ENCODE measurements at regions not wholly inside any gene's neighbourhood (a gene's known extent, or its start where the extent isn't known, plus 50 kb on each side); places are given as distances from the start of the nearest gene placed in this dataset.

GRCh38 chr12:24407884-24408283 is 458.4 kb upstream of the SOX5 start:
- peak overlapping the region in 1 of 2 donors; percentile 20 for H3K27ac Mint-ChIP-seq
- 27% methylated on average over 5 of the region's 7 CpGs for WGBS (ENCODE audit: insufficient coverage)
- no peak overlapping the region for H3K4me3 ChIP-seq (ENCODE audit: low read length)

GRCh38 chr12:24404086-24404815 is 454.8 kb upstream of the SOX5 start:
- no peak overlapping the region for H3K27ac ChIP-seq (ENCODE audit: low read length)
- no peak for TF ChIP-seq CTCF (IDR thresholded peaks at IDR 0.05)
- no peaks in the 10 kb centered on the region for H3K27me3 ChIP-seq (ENCODE audit: control insufficient read depth, insufficient read depth, low read length)
- Mint-ChIP-seq H3K27me3 (ENCODE audit: low read depth in 2 of 2) (no peaks in the 10 kb centered on the region), H3K27ac (no peak overlapping the region), H3K4me3 (no peak overlapping the region), H3K9me3 (no peaks in the 10 kb centered on the region), H3K36me3 (no peaks in the 10 kb centered on the region), H3K4me1 (peaks cover 37 to 41% of the 10 kb centered on the region in 2 donors)
- no peaks in the 10 kb centered on the region for H3K9me3 ChIP-seq (ENCODE audit: control insufficient read depth, insufficient read depth, low read length)
- ATAC-seq: no peak
- H3K4me1 ChIP-seq (ENCODE audit: control insufficient read depth, insufficient read depth, low read length): peaks cover 4% of the 10 kb centered on the region
- intact Hi-C loops (cut with micrococcal nuclease): no loop called here
- no peak for DNase-seq
- no peaks in the 10 kb centered on the region for H3K36me3 ChIP-seq (ENCODE audit: control insufficient read depth, insufficient read depth, low read length)
- no peak overlapping the region for H3K4me3 ChIP-seq (ENCODE audit: low read length)
- WGBS (ENCODE audit: insufficient coverage): 99% methylated on average over 4 of the region's 6 CpGs

More at GRCh38 chr12:24407884-24408283, 458.4 kb upstream of the SOX5 start:
- H3K27me3 Mint-ChIP-seq (ENCODE audit: low read depth in 2 of 2): no peaks in the 10 kb centered on the region
- Histone ChIP-seq H3K9me3 (ENCODE audit: control insufficient read depth, insufficient read depth, low read length) (no peaks in the 10 kb centered on the region), H3K27ac (ENCODE audit: low read length) (no peak overlapping the region), H3K27me3 (ENCODE audit: control insufficient read depth, insufficient read depth, low read length) (no peaks in the 10 kb centered on the region), H3K4me1 (ENCODE audit: control insufficient read depth, insufficient read depth, low read length) (peaks cover 4% of the 10 kb centered on the region), H3K36me3 (ENCODE audit: control insufficient read depth, insufficient read depth, low read length) (no peaks in the 10 kb centered on the region)
- no peak for DNase-seq
- no peak for TF ChIP-seq CTCF (IDR thresholded peaks at IDR 0.05)
- H3K4me3 Mint-ChIP-seq: peak overlapping the region; percentile 38
- H3K9me3 Mint-ChIP-seq: no peaks in the 10 kb centered on the region
- no peak for ATAC-seq
- H3K36me3 Mint-ChIP-seq: no peaks in the 10 kb centered on the region
- intact Hi-C loops (cut with micrococcal nuclease): no loop called here
- H3K4me1 Mint-ChIP-seq: peaks cover 37 to 41% of the 10 kb centered on the region in 2 donors

- Histone ChIP-seq H3K4me1 (ENCODE audit: control insufficient read depth, insufficient read depth, low read length) (no peaks in the 10 kb centered on the region), H3K4me3 (ENCODE audit: low read length) (no peak overlapping the region), H3K36me3 (ENCODE audit: control insufficient read depth, insufficient read depth, low read length) (no peaks in the 10 kb centered on the region), H3K9me3 (ENCODE audit: control insufficient read depth, insufficient read depth, low read length) (no peaks in the 10 kb centered on the region), H3K27ac (ENCODE audit: low read length) (no peak overlapping the region), H3K27me3 (ENCODE audit: control insufficient read depth, insufficient read depth, low read length) (no peaks in the 10 kb centered on the region)
- Mint-ChIP-seq H3K4me3 (no peak overlapping the region), H3K4me1 (peaks cover 12 to 22% of the 10 kb centered on the region in 2 donors), H3K36me3 (no peaks in the 10 kb centered on the region), H3K27me3 (ENCODE audit: low read depth in 2 of 2) (no peaks in the 10 kb centered on the region), H3K27ac (no peak overlapping the region), H3K9me3 (no peaks in the 10 kb centered on the region)
- WGBS (ENCODE audit: insufficient coverage): 79% methylated on average over 1 of the region's 1 CpG
- DNase-seq: no peak
- ATAC-seq: no peak
- intact Hi-C loops (cut with micrococcal nuclease): no loop called here
- TF ChIP-seq CTCF (IDR thresholded peaks at IDR 0.05): no peak
Measured at GRCh38 chr12:24400533-24400932, 451.1 kb upstream of the SOX5 start.

GRCh38 chr12:24398605-24399004 is 449.1 kb upstream of the SOX5 start:
- ATAC-seq (peak in 1 of 3 donors; percentile 43), DNase-seq (no peak)
- Histone ChIP-seq H3K27me3 (ENCODE audit: control insufficient read depth, insufficient read depth, low read length) (no peaks in the 10 kb centered on the region), H3K4me1 (ENCODE audit: control insufficient read depth, insufficient read depth, low read length) (no peaks in the 10 kb centered on the region), H3K9me3 (ENCODE audit: control insufficient read depth, insufficient read depth, low read length) (no peaks in the 10 kb centered on the region), H3K36me3 (ENCODE audit: control insufficient read depth, insufficient read depth, low read length) (no peaks in the 10 kb centered on the region), H3K27ac (ENCODE audit: low read length) (no peak overlapping the region), H3K4me3 (ENCODE audit: low read length) (no peak overlapping the region)
- no peaks in the 10 kb centered on the region for H3K36me3 Mint-ChIP-seq
- H3K27me3 Mint-ChIP-seq (ENCODE audit: low read depth in 2 of 2): no peaks in the 10 kb centered on the region
- H3K4me1 Mint-ChIP-seq: peaks cover 0 to 7% of the 10 kb centered on the region in 2 donors
- peaks cover 0 to 2% of the 10 kb centered on the region in 2 donors for H3K9me3 Mint-ChIP-seq
- 42% methylated on average over 4 of the region's 4 CpGs for WGBS (ENCODE audit: insufficient coverage)
- H3K4me3 Mint-ChIP-seq: no peak overlapping the region
- intact Hi-C loops (cut with micrococcal nuclease): no loop called here
- H3K27ac Mint-ChIP-seq: no peak overlapping the region
- TF ChIP-seq CTCF (IDR thresholded peaks at IDR 0.05): no peak
